ENCODE measurements at regions not wholly inside any gene's neighbourhood (a gene's known extent, or its start where the extent isn't known, plus 50 kb on each side); places are given as distances from the start of the nearest gene placed in this dataset.

DNA sequence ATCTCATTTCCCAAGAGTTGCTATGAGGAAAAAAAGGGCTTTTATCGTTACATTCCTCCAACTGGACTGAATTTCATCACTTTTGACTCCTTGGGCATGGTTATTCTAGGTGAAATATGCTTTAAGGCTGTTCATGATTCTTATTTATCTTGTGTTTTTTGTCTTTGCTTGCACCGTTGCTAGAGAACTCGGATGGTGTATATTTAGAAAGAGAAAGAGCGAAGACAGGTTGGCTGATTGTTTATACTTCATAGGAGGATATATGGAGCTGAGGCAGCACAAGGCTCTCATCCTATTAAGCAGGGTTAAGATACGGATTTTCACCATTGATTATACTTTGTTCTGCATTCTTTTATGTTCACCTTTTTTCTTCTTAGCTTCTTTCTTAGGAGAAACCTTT lies 94.9 kb upstream of the GEMIN8 start:
- Histone ChIP-seq H3K27me3 (ENCODE audit: control insufficient read depth, insufficient read depth, low read length) (no peaks in the 10 kb centered on the region), H2AFZ (no peak overlapping the region), H3K4me3 (ENCODE audit: low read depth, low read length) (no peak overlapping the region), H3K79me2 (no peaks in the 10 kb centered on the region), H3K36me3 (ENCODE audit: control insufficient read depth, insufficient read depth, low read length) (no peaks in the 10 kb centered on the region), H3K9me3 (ENCODE audit: control insufficient read depth, low read length) (no peaks in the 10 kb centered on the region), H3K4me1 (no peaks in the 10 kb centered on the region), H3K27ac (no peak overlapping the region), H3K9ac (no peak overlapping the region), H3K4me2 (ENCODE audit: low read length) (no peak overlapping the region)
- TF ChIP-seq, protein P1, sequence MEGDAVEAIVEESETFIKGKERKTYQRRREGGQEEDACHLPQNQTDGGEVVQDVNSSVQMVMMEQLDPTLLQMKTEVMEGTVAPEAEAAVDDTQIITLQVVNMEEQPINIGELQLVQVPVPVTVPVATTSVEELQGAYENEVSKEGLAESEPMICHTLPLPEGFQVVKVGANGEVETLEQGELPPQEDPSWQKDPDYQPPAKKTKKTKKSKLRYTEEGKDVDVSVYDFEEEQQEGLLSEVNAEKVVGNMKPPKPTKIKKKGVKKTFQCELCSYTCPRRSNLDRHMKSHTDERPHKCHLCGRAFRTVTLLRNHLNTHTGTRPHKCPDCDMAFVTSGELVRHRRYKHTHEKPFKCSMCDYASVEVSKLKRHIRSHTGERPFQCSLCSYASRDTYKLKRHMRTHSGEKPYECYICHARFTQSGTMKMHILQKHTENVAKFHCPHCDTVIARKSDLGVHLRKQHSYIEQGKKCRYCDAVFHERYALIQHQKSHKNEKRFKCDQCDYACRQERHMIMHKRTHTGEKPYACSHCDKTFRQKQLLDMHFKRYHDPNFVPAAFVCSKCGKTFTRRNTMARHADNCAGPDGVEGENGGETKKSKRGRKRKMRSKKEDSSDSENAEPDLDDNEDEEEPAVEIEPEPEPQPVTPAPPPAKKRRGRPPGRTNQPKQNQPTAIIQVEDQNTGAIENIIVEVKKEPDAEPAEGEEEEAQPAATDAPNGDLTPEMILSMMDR (IDR thresholded peaks at IDR 0.05): no peak

DNA sequence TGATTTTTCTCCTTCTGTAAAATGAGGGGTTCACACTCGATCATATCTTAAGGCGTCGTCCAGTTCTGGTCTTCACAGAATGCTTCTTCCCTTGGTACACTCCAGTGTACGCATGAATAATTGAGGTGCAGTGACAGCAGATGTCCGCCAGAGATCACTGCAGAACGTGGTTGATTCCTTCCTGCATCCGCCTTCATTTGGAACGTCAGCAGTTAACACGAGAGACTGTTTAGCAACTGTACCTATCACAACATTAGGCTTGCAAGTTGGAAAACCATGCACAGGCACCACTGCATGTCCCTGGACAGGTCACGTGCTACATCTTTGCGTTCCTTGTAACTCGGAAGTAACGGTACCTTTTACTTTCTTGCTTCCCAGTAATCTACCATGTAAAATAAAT lies 66.0 kb upstream of the GEMIN8 start:
- Histone ChIP-seq H3K9me3 (ENCODE audit: control insufficient read depth, low read length) (no peaks in the 10 kb centered on the region), H3K27me3 (ENCODE audit: control insufficient read depth, insufficient read depth, low read length) (no peaks in the 10 kb centered on the region), H3K27ac (no peak overlapping the region), H3K79me2 (no peaks in the 10 kb centered on the region), H2AFZ (no peak overlapping the region), H3K36me3 (ENCODE audit: control insufficient read depth, insufficient read depth, low read length) (no peaks in the 10 kb centered on the region), H3K4me1 (no peaks in the 10 kb centered on the region), H3K4me3 (ENCODE audit: low read depth, low read length) (no peak overlapping the region), H3K4me2 (ENCODE audit: low read length) (no peak overlapping the region), H3K9ac (no peak overlapping the region)
- TF ChIP-seq, protein P1 (IDR thresholded peaks at IDR 0.05): peak; percentile 13

DNA sequence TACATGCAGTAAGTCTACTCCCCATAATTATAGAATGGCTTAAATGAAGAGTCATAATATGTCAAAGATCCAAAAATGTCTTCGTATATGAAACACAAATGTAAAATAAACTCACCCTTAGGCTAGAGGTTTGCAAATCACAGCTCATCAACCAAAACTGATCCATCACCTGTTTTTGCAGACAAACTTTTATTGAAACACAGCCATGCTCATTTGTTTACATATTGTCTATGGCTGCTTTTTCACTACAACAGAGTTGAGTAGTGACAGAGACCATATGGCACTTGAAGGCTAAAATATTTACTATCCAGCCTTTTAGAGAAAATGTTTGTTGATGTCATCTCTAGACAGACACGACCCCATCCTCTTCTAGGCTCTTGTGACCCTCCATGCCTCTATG lies 64.5 kb upstream of the GEMIN8 start:
- TF ChIP-seq, protein P1 (IDR thresholded peaks at IDR 0.05): no peak

DNA sequence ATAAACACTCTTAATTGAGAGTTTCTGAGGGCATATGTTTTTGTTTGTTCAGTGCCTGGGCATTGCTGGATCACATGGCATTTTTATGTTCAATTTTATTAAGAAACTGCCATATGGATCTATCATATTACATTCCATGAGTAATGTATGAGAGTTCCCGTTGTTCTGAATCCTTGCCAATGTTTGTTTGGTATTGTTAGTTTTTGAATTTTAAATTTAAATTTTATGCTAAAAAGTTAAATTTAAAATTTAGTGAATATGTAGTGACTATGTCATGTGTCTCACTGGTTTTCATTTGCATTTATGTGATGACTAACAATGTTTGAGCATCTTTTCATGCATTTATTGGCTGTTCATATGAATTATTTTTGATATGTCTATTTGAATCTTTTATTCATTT lies 54.8 kb upstream of the GEMIN8 start:
- Histone ChIP-seq H3K27ac (no peak overlapping the region), H3K79me2 (no peaks in the 10 kb centered on the region), H3K4me3 (ENCODE audit: low read depth, low read length) (no peak overlapping the region), H3K9ac (no peak overlapping the region), H3K9me3 (ENCODE audit: control insufficient read depth, low read length) (no peaks in the 10 kb centered on the region), H3K4me2 (ENCODE audit: low read length) (no peak overlapping the region), H3K27me3 (ENCODE audit: control insufficient read depth, insufficient read depth, low read length) (no peaks in the 10 kb centered on the region), H3K4me1 (no peaks in the 10 kb centered on the region), H2AFZ (no peak overlapping the region), H3K36me3 (ENCODE audit: control insufficient read depth, insufficient read depth, low read length) (no peaks in the 10 kb centered on the region)
- TF ChIP-seq, protein P1 (IDR thresholded peaks at IDR 0.05): no peak

More for the DNA sequence above, 64.5 kb upstream of the GEMIN8 start:
- no peaks in the 10 kb centered on the region for H3K36me3 ChIP-seq (ENCODE audit: control insufficient read depth, insufficient read depth, low read length)
- no peak overlapping the region for H3K4me2 ChIP-seq (ENCODE audit: low read length)
- H3K4me3 ChIP-seq (ENCODE audit: low read depth, low read length): no peak overlapping the region
- no peaks in the 10 kb centered on the region for H3K79me2 ChIP-seq
- no peak overlapping the region for H3K27ac ChIP-seq
- H2AFZ ChIP-seq: no peak overlapping the region
- H3K27me3 ChIP-seq (ENCODE audit: control insufficient read depth, insufficient read depth, low read length): no peaks in the 10 kb centered on the region
- no peak overlapping the region for H3K9ac ChIP-seq
- no peaks in the 10 kb centered on the region for H3K9me3 ChIP-seq (ENCODE audit: control insufficient read depth, low read length)
- no peaks in the 10 kb centered on the region for H3K4me1 ChIP-seq

DNA sequence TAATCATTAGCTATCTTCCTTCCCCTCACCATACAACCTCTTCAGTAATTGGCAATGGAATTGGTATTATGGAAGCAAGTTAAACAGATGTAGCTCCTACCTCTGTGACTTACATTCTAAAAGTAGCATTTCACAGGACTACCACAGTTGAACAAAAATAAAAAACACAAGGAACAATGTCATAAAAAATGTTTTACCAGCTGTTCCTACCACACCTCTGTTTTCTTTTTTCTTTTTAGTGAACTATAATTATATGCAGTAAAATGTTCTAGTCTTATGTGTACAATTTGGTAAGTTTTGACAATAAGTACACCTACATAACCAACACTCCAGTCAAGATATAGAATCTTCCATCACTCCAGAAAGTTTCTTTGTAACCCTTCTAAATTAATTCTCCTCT lies 54.1 kb upstream of the GEMIN8 start:
- TF ChIP-seq, protein P1 (IDR thresholded peaks at IDR 0.05): no peak
- Histone ChIP-seq H3K36me3 (ENCODE audit: control insufficient read depth, insufficient read depth, low read length) (no peaks in the 10 kb centered on the region), H3K79me2 (no peaks in the 10 kb centered on the region), H3K9me3 (ENCODE audit: control insufficient read depth, low read length) (no peaks in the 10 kb centered on the region), H3K27ac (no peak overlapping the region), H2AFZ (no peak overlapping the region), H3K27me3 (ENCODE audit: control insufficient read depth, insufficient read depth, low read length) (no peaks in the 10 kb centered on the region), H3K9ac (no peak overlapping the region), H3K4me2 (ENCODE audit: low read length) (no peak overlapping the region), H3K4me3 (ENCODE audit: low read depth, low read length) (no peak overlapping the region), H3K4me1 (no peaks in the 10 kb centered on the region)

Measured in parathyroid adenoma (tissue), 2 donors.